HepG2 (cell line): ENCODE measurements at regions not wholly inside any gene's neighbourhood (a gene's known extent, or its start where the extent isn't known, plus 50 kb on each side); places are given as distances from the start of the nearest gene placed in this dataset.

Experiments used
- CEBPZ ChIP-seq: IDR thresholded peaks from 2 replicates; pipeline ENCODE4 v1.6.1; 2012; ENCODE audit warnings: low read length, improper control_type of control experiment
- ELF1 ChIP-seq: sonication (generic); formaldehyde crosslinking; IDR thresholded peaks from 2 replicates; pipeline ENCODE4 v1.4.0; 2020; ENCODE audit warnings: missing genetic modification reagents
- HNRNPLL ChIP-seq: fragments of 200-400 bp; formaldehyde crosslinking; IDR thresholded peaks from 2 replicates; pipeline ENCODE4 v1.6.1; 2017; ENCODE audit warnings: mild to moderate bottlenecking, low read depth, low read length; ENCODE audit not compliant: poor library complexity, severe bottlenecking
- MTF1 ChIP-seq: sonication (generic); formaldehyde crosslinking; IDR thresholded peaks from 2 replicates; pipeline ENCODE4 v1.5.0; 2020; ENCODE audit warnings: missing genetic modification reagents
- SMAD1 ChIP-seq: sonication (generic); formaldehyde crosslinking; IDR thresholded peaks from 2 replicates; pipeline ENCODE4 v1.4.0; 2020; ENCODE audit warnings: missing genetic modification reagents, low read depth, mild to moderate bottlenecking, borderline replicate concordance
- TCF12 ChIP-seq, 2 experiments: fragments of 450-650 bp in 1 of 2; sonication (generic) in 1 of 2; formaldehyde crosslinking in 1 of 2; IDR thresholded peaks; 2 replicates each; pipeline versions ENCODE4 v1.6.1 to v1.8.0; 2017 to 2022; ENCODE audit warnings: antibody characterized with exemption in 1 of 2, mild to moderate bottlenecking in 1 of 2, missing genetic modification reagents in 1 of 2, moderate library complexity in 1 of 2
- TCF7 ChIP-seq: sonication (generic); IDR thresholded peaks from 2 replicates; pipeline ENCODE4 v1.6.1; 2016; ENCODE audit warnings: antibody characterized with exemption, low read depth
- TEAD2 ChIP-seq: sonication (generic); formaldehyde crosslinking; IDR thresholded peaks from 2 replicates; pipeline ENCODE4 v1.9.0; 2021; ENCODE audit warnings: missing genetic modification reagents
- XRCC5 ChIP-seq: fragments of 200-400 bp; formaldehyde crosslinking; optimal IDR thresholded peaks from 2 replicates; pipeline ENCODE3; 2017; ENCODE audit warnings: mild to moderate bottlenecking, low read length
- ZBTB10 ChIP-seq: sonication (generic); formaldehyde crosslinking; IDR thresholded peaks from 2 replicates; pipeline ENCODE4 v1.4.0; 2020; ENCODE audit warnings: missing genetic modification reagents, borderline replicate concordance
- ZBTB2 ChIP-seq: sonication (generic); formaldehyde crosslinking; IDR thresholded peaks from 2 replicates; pipeline ENCODE4 v1.8.0; 2022; ENCODE audit warnings: low read depth, missing genetic modification reagents
- ZBTB20 ChIP-seq: sonication (generic); formaldehyde crosslinking; IDR thresholded peaks from 2 replicates; pipeline ENCODE4 v1.8.1; 2023; ENCODE audit warnings: missing genetic modification reagents, low read depth, mild to moderate bottlenecking, borderline replicate concordance
- ZFP36 ChIP-seq: fragments of 150-350 bp; IDR thresholded peaks from 2 replicates; pipeline ENCODE4 v1.6.1; 2018; ENCODE audit warnings: borderline replicate concordance, low read length, low read depth; ENCODE audit not compliant: partially characterized antibody
- ZNF260 ChIP-seq: sonication (generic); formaldehyde crosslinking; IDR thresholded peaks from 2 replicates; pipeline ENCODE4 v1.4.0; 2020; ENCODE audit warnings: missing genetic modification reagents, low read depth, mild to moderate bottlenecking, borderline replicate concordance
- ZNF713 ChIP-seq: sonication (generic); formaldehyde crosslinking; IDR thresholded peaks from 2 replicates; pipeline ENCODE4 v1.4.0; 2020; ENCODE audit warnings: mild to moderate bottlenecking, missing genetic modification reagents
- ZNF776 ChIP-seq: sonication (generic); formaldehyde crosslinking; IDR thresholded peaks from 2 replicates; pipeline ENCODE4 v1.4.0; 2020; ENCODE audit warnings: mild to moderate bottlenecking, missing genetic modification reagents
- ZNF781 ChIP-seq: sonication (generic); formaldehyde crosslinking; IDR thresholded peaks from 2 replicates; pipeline ENCODE4 v1.5.1; 2020; ENCODE audit warnings: borderline replicate concordance, mild to moderate bottlenecking, missing genetic modification reagents; ENCODE audit errors: not compliant biosample characterization
- ZNF841 ChIP-seq: sonication (generic); formaldehyde crosslinking; IDR thresholded peaks from 2 replicates; pipeline ENCODE4 v1.8.1; 2023; ENCODE audit warnings: missing genetic modification reagents, borderline replicate concordance
- ZNF883 ChIP-seq: sonication (generic); formaldehyde crosslinking; IDR thresholded peaks from 2 replicates; pipeline ENCODE4 v1.5.1; 2020; ENCODE audit warnings: mild to moderate bottlenecking, missing genetic modification reagents; ENCODE audit errors: not compliant biosample characterization

GRCh38 chr20:50388733-50389437 lies 121.3 kb upstream of the PTPN1 start (continued):
- TF ChIP-seq ZFP36 = peak; percentile 99
- no peak for TF ChIP-seq ZNF883 (CRISPR knock-in tag)
- TF ChIP-seq HNRNPLL = no peak
- TF ChIP-seq ZBTB2 (CRISPR knock-in tag) = no peak
- peak; percentile 98 for TF ChIP-seq TCF7
- 0 out of 2 replicates have a peak, but pooled peaks have one; percentile 28 for TF ChIP-seq ZNF713 (CRISPR knock-in tag)
- TF ChIP-seq XRCC5 = peak; percentile 43
- TF ChIP-seq MTF1 (CRISPR knock-in tag) = no peak
- TF ChIP-seq ZNF260 (CRISPR knock-in tag) = no peak
- TF ChIP-seq ZBTB10 (CRISPR knock-in tag) = no peak; the same call in 1 of the 2 replicates
- peak; percentile 51; the same call in 1 of the 2 replicates for TF ChIP-seq SMAD1 (CRISPR knock-in tag)
- no peak for TF ChIP-seq CEBPZ
- no peak for TF ChIP-seq ZNF841 (CRISPR knock-in tag)
- TF ChIP-seq ELF1 (CRISPR knock-in tag) = no peak; the same call in 1 of the 2 replicates
- no peak for TF ChIP-seq TCF12 (IDR thresholded peaks at IDR 0.05)
- TF ChIP-seq TCF12 (CRISPR knock-in tag; IDR thresholded peaks at IDR 0.05) = no peak
- no peak; the same call in 1 of the 2 replicates for TF ChIP-seq ZNF776 (CRISPR knock-in tag)
- no peak for TF ChIP-seq ZNF781 (CRISPR knock-in tag)
- peak; percentile 74 for TF ChIP-seq ZBTB20 (CRISPR knock-in tag)
- TF ChIP-seq TEAD2 (CRISPR knock-in tag) = no peak
